IMR-90 (cell line): ENCODE measurements at regions not wholly inside any gene's neighbourhood (a gene's known extent, or its start where the extent isn't known, plus 50 kb on each side); places are given as distances from the start of the nearest gene placed in this dataset.

Experiments used
- ATAC-seq: fragments of 200-7000 bp; cut with Tn5 transposase; 2 replicates; pipeline ENCODE4 v1.9.1; 2020; ENCODE audit warnings: low read depth, mild to moderate bottlenecking, moderate library complexity
- BruUV-seq: library from RNA; stranded (reverse); fragments of 400-500 nt; replicated peaks from 2 replicates; lab custom pipeline; 2021; lab: Mats Ljungman, UMichigan
- CTCF ChIA-PET: fragments of 300-600 bp; formaldehyde crosslinking; extraction: SDS; loops from one replicate; lab custom pipeline; 2021; ENCODE audit warnings: antibody characterized with exemption; lab: Yijun Ruan, JAX
- POLR2A ChIA-PET: fragments of 300-600 bp; sonication (Branson Sonifier 250); formaldehyde crosslinking; loops from one replicate; lab custom pipeline; 2022; ENCODE audit warnings: antibody characterized with exemption; ENCODE audit not compliant: unreplicated experiment; lab: Charles Lee
- DNase-seq: peaks from one replicate; pipeline ENCODE4 v3.0.0; 2013
- H2AFZ ChIP-seq: replicated peaks from 2 replicates; pipeline ENCODE3; 2013; ENCODE audit warnings: low read length, mild to moderate bottlenecking; ENCODE audit not compliant: poor library complexity
- H2AK5ac ChIP-seq: 2 replicates; pipeline ENCODE4 v1.6.1; 2013; ENCODE audit warnings: low read depth, low read length, inconsistent platforms
- H2AK9ac ChIP-seq: replicated peaks from 2 replicates; pipeline ENCODE3; 2013; ENCODE audit warnings: mild to moderate bottlenecking, low read depth, low read length, moderate library complexity; ENCODE audit not compliant: poor library complexity
- H2BK120ac ChIP-seq: 2 replicates; pipeline ENCODE4 v1.6.1; 2013; ENCODE audit warnings: low read depth, low read length, inconsistent platforms
- H2BK15ac ChIP-seq: 3 replicates; pipeline ENCODE4 v1.6.1; 2013; ENCODE audit warnings: low read depth, low read length, inconsistent platforms
- H2BK20ac ChIP-seq: 2 replicates; pipeline ENCODE4 v1.6.1; 2013; ENCODE audit warnings: low read depth, mild to moderate bottlenecking, inconsistent platforms, low read length, moderate library complexity
- H2BK5ac ChIP-seq: 2 replicates; pipeline ENCODE4 v1.6.1; 2013; ENCODE audit warnings: mild to moderate bottlenecking, low read depth, low read length, inconsistent platforms; ENCODE audit not compliant: poor library complexity, severe bottlenecking
- H3K14ac ChIP-seq: replicated peaks from 2 replicates; pipeline ENCODE4 v1.6.1; 2013; ENCODE audit warnings: low read depth, low read length, inconsistent platforms
- H3K18ac ChIP-seq: 2 replicates; pipeline ENCODE4 v1.6.1; 2013; ENCODE audit warnings: low read depth, low read length, control low read depth
- H3K23ac ChIP-seq: 2 replicates; pipeline ENCODE4 v1.6.1; 2013; ENCODE audit warnings: low read depth, low read length, inconsistent platforms
- H3K27ac ChIP-seq: 2 replicates; pipeline ENCODE4 v1.5.1; 2013; ENCODE audit warnings: mild to moderate bottlenecking, control low read depth, low read length; ENCODE audit not compliant: insufficient read depth
- H3K27me3 ChIP-seq: 2 replicates; pipeline ENCODE4 v1.6.1; 2013; ENCODE audit warnings: low read length; ENCODE audit not compliant: control insufficient read depth, insufficient read depth
- H3K36me3 ChIP-seq: 2 replicates; pipeline ENCODE4 v1.6.1; 2013; ENCODE audit warnings: low read length, mixed read lengths; ENCODE audit not compliant: control insufficient read depth, insufficient read depth
- H3K4ac ChIP-seq: 2 replicates; pipeline ENCODE4 v1.6.1; 2013; ENCODE audit warnings: low read depth, low read length, inconsistent platforms
- H3K4me1 ChIP-seq: 2 replicates; pipeline ENCODE4 v1.6.1; 2013; ENCODE audit warnings: low read length, mixed read lengths; ENCODE audit not compliant: control insufficient read depth, insufficient read depth
- H3K4me2 ChIP-seq: 2 replicates; pipeline ENCODE4 v1.6.1; 2013; ENCODE audit warnings: low read depth, mild to moderate bottlenecking, control low read depth, low read length, moderate library complexity
- H3K4me3 ChIP-seq: 2 replicates; pipeline ENCODE4 v1.5.1; 2013; ENCODE audit warnings: low read depth, mild to moderate bottlenecking, control low read depth, low read length, moderate library complexity; ENCODE audit not compliant: insufficient read depth
- H3K56ac ChIP-seq: 2 replicates; pipeline ENCODE4 v1.6.1; 2013; ENCODE audit warnings: low read length, inconsistent platforms; ENCODE audit not compliant: insufficient read depth; ENCODE audit errors: extremely low read depth
- H3K79me1 ChIP-seq, 2 experiments: 2 replicates each; pipeline ENCODE4 v1.6.1; 2013; ENCODE audit warnings: low read length in 2 of 2, inconsistent platforms in 1 of 2, low read depth in 1 of 2
- H3K9ac ChIP-seq: 2 replicates; pipeline ENCODE4 v1.6.1; 2013; ENCODE audit warnings: low read depth, low read length, control low read depth
- H3K9me1 ChIP-seq: 2 replicates; pipeline ENCODE4 v1.6.1; 2013; ENCODE audit warnings: low read length, inconsistent platforms; ENCODE audit not compliant: insufficient read depth
- H3K9me3 ChIP-seq: 2 replicates; pipeline ENCODE4 v1.6.1; 2013; ENCODE audit warnings: low read length; ENCODE audit not compliant: control insufficient read depth, insufficient read depth
- H4K20me1 ChIP-seq: 2 replicates; pipeline ENCODE4 v1.6.1; 2013; ENCODE audit warnings: low read length, inconsistent platforms; ENCODE audit not compliant: insufficient read depth
- H4K5ac ChIP-seq: 2 replicates; pipeline ENCODE4 v1.6.1; 2013; ENCODE audit warnings: mild to moderate bottlenecking, low read depth, low read length, control low read depth
- H4K8ac ChIP-seq, 2 experiments: 2 replicates each; pipeline ENCODE4 v1.6.1; 2013; ENCODE audit warnings: low read depth in 2 of 2, low read length in 2 of 2, control low read depth in 1 of 2, inconsistent platforms in 1 of 2
- H4K91ac ChIP-seq: 2 replicates; pipeline ENCODE4 v1.6.1; 2013; ENCODE audit warnings: low read depth, low read length, inconsistent platforms; ENCODE audit not compliant: insufficient read depth
- BHLHE40 ChIP-seq: fragments of 150-350 bp; IDR thresholded peaks from 2 replicates; pipeline ENCODE4 v1.6.1; 2016; ENCODE audit warnings: mild to moderate bottlenecking, low read depth, low read length
- CEBPB ChIP-seq: IDR thresholded peaks from 2 replicates; pipeline ENCODE4 v1.6.1; 2012; ENCODE audit warnings: low read depth, low read length, improper control_type of control experiment
- ELK1 ChIP-seq: fragments of 150-350 bp; IDR thresholded peaks from 2 replicates; pipeline ENCODE4 v1.6.1; 2016; ENCODE audit warnings: low read depth, mild to moderate bottlenecking, low read length, moderate library complexity, borderline replicate concordance
- FOS ChIP-seq: fragments of 150-350 bp; IDR thresholded peaks from 2 replicates; pipeline ENCODE4 v1.6.1; 2016; ENCODE audit warnings: low read depth, low read length
- MAFK ChIP-seq: IDR thresholded peaks from 2 replicates; pipeline ENCODE4 v1.6.1; 2012; ENCODE audit warnings: low read depth, low read length, improper control_type of control experiment
- MAZ ChIP-seq: IDR thresholded peaks from 2 replicates; pipeline ENCODE4 v1.6.1; 2012; ENCODE audit warnings: low read depth, mild to moderate bottlenecking, low read length, improper control_type of control experiment, moderate library complexity, borderline replicate concordance
- MXI1 ChIP-seq: IDR thresholded peaks from 2 replicates; pipeline ENCODE4 v1.6.1; 2012; ENCODE audit warnings: low read depth, mild to moderate bottlenecking, low read length, moderate library complexity, borderline replicate concordance
- NFE2L2 ChIP-seq: fragments of 150-350 bp; IDR thresholded peaks from 2 replicates; pipeline ENCODE4 v1.6.1; 2016; ENCODE audit warnings: low read depth, mild to moderate bottlenecking, low read length
- POLR2A ChIP-seq: IDR thresholded peaks from 2 replicates; pipeline ENCODE4 v1.6.1; 2012; ENCODE audit warnings: mild to moderate bottlenecking, low read depth, low read length
- RAD21 ChIP-seq: IDR thresholded peaks from 2 replicates; pipeline ENCODE4 v1.6.1; 2012; ENCODE audit warnings: low read length, improper control_type of control experiment
- RCOR1 ChIP-seq: IDR thresholded peaks from 2 replicates; pipeline ENCODE4 v1.6.1; 2012; ENCODE audit warnings: mild to moderate bottlenecking, low read length, improper control_type of control experiment; ENCODE audit not compliant: insufficient replicate concordance
- RFX5 ChIP-seq: IDR thresholded peaks from 2 replicates; pipeline ENCODE4 v1.8.0; 2012; ENCODE audit warnings: low read depth, mild to moderate bottlenecking, low read length, moderate library complexity
- SMC3 ChIP-seq: fragments of 150-350 bp; IDR thresholded peaks from 2 replicates; pipeline ENCODE4 v1.6.1; 2016; ENCODE audit warnings: low read depth, mild to moderate bottlenecking, antibody characterized with exemption, low read length, moderate library complexity
- WGBS, 2 experiments: methylation state at CpG; one replicate each; pipeline versions ENCODE4 v1.1.5 to v1.1.7; 2013; ENCODE audit warnings: missing lambda C conversion rate in 2 of 2; ENCODE audit not compliant: insufficient read length in 1 of 2; ENCODE audit errors: extremely low coverage in 2 of 2; 5-methylcytosine and 5-hydroxymethylcytosine counted together
- dilution Hi-C: fragments of 300-500 bp; cut with HindIII; formaldehyde crosslinking; loops from one replicate; pipeline ENCODE4 v1.14.3; 2018; ENCODE audit warnings: low sequenced_read_pairs; ENCODE audit not compliant: unreplicated experiment
- in situ Hi-C: fragments of 300-500 bp; cut with MboI; formaldehyde crosslinking; loops from 3 replicates; pipeline ENCODE4 v1.14.3; 2019; ENCODE audit warnings: low sequenced_read_pairs, inconsistent platforms, mixed read lengths
- intact Hi-C: fragments of 100-400 bp; cut with micrococcal nuclease; formaldehyde crosslinking; loops from 2 replicates; pipeline ENCODE4 v1.10.0; 2022

GRCh38 chr5:67476995-67477394, 280.4 kb upstream of the CD180 start:
- Histone ChIP-seq H3K9ac (no peak overlapping the region), H2AK5ac (no peak overlapping the region), H2BK15ac (no peak overlapping the region), H3K9me3 (no peaks in the 10 kb centered on the region), H2BK120ac (no peak overlapping the region), H3K4ac (no peak overlapping the region), H3K14ac (no peak overlapping the region), H3K4me2 (no peak overlapping the region), H2AFZ (no peak overlapping the region), H3K4me1 (no peaks in the 10 kb centered on the region), H4K5ac (no peak overlapping the region), H3K9me1 (no peaks in the 10 kb centered on the region), H3K18ac (no peak overlapping the region), H4K20me1 (no peaks in the 10 kb centered on the region), H2AK9ac (no peak overlapping the region), H3K4me3 (no peak overlapping the region), H3K27me3 (no peaks in the 10 kb centered on the region; the same call in 1 of the 2 replicates), H2BK20ac (no peak overlapping the region), H3K23ac (no peak overlapping the region), H3K36me3 (no peaks in the 10 kb centered on the region), H4K91ac (no peak overlapping the region), H3K56ac (no peak overlapping the region), H3K27ac (no peak overlapping the region), H4K8ac (no peak overlapping the region), H3K79me1 (no peaks in the 10 kb centered on the region), H2BK5ac (no peak overlapping the region)
- intact Hi-C loops, result no loop called here
- no TSS peak for BruUV-seq
- WGBS, 2 experiments, result no CpG with 5 or more reads among the region's 1 CpG
- in situ Hi-C loops, result no loop called here
- dilution Hi-C loops, result no loop called here
- DNase-seq (no peak), ATAC-seq (no peak)
- TF ChIP-seq RCOR1 (no peak), MAZ (no peak), RFX5 (no peak), FOS (no peak), CEBPB (no peak), MAFK (no peak), NFE2L2 (no peak), ELK1 (no peak), RAD21 (no peak), POLR2A (no peak), SMC3 (no peak), MXI1 (no peak), BHLHE40 (no peak)
- ChIA-PET CTCF (no interaction called here), POLR2A (no interaction called here)
